ENCODE measurements at regions not wholly inside any gene's neighbourhood (a gene's known extent, or its start where the extent isn't known, plus 50 kb on each side); places are given as distances from the start of the nearest gene placed in this dataset.

DNA sequence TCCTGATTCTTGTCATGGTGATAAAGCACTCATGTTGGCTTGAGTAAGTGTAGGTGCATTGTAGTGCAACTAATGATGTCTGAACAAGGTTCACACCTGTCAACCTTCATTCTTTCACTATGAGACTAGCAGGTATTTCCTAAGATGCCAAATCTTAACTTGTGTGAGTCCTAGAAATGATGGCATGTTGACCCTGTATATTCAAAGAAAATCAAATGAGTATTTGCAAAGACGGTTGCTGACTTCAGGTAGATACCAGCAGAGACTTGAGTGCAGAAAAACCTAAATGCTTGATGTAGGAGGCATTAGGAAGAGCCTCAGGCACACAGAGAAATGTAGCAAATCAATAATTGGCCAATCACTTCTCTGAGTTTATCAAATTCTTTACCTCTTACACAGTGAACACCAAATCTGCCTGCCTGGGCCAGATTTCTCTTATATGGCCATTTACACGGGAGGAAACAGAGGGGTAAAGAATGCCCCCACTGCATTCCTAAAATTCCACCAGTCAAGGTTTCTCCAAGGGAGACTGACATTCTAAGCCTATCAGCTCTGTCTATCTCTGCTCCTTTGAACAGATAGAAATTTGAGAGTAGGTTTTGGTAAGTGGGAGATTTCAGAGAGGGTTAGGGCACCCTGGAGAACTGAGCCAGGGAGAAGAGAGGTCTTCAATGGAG, 488.6 kb upstream of the WWC1 start:
- no peak overlapping the region for H3K4me3 ChIP-seq
- POLR2A ChIA-PET = no interaction called here
- SMC1A ChIA-PET (ENCODE audit: uncharacterized antibody, unreplicated experiment) = interaction anchor here (1.1 kb wide), 1 partner anchor 11 kb away, joined by 3 read pairs; no protein-coding TSS in a partner anchor
- DNase-seq (ENCODE audit: low read depth, low spot score) (no peak), FAIRE-seq (no peak), ATAC-seq (no peak)
- no peak overlapping the region for H2AFZ ChIP-seq (ENCODE audit: control insufficient read depth, low read depth, low read length)
- H3K9me3 ChIP-seq (replicated peaks; ENCODE audit: control insufficient read depth, insufficient read depth, low read length) = no peaks in the 10 kb centered on the region
- WGBS (ENCODE audit: insufficient coverage, insufficient replicate concordance, low lambda C conversion rate, missing lambda C conversion rate) = 0% methylated on average over 2 of the region's 2 CpGs
- RAD21 ChIA-PET (ENCODE audit: unreplicated experiment) = no interaction called here
- H3K27ac ChIP-seq (ENCODE audit: control insufficient read depth, insufficient read depth) = no peak overlapping the region
- H3K36me3 ChIP-seq (ENCODE audit: control insufficient read depth in 2 of 2, insufficient read depth in 2 of 2, low read length in 1 of 2) = no peaks in the 10 kb centered on the region
- CTCF ChIA-PET = interaction anchor here (1.3 kb wide), 1 partner anchor 20 kb away, joined by 3 read pairs; no protein-coding TSS in a partner anchor
- no peaks in the 10 kb centered on the region for H3K79me2 ChIP-seq (ENCODE audit: control insufficient read depth, insufficient read depth, low read length)
- H3K4me2 ChIP-seq (ENCODE audit: control insufficient read depth, insufficient read depth) = no peak overlapping the region
- H3K27me3 ChIP-seq (replicated peaks in 1 of 2; ENCODE audit: control insufficient read depth in 2 of 2, insufficient read depth in 2 of 2, low read length in 1 of 2) = no peaks in the 10 kb centered on the region; a peak in 1 of 4 replicates
- no TSS peak for BruUV-seq (replicated peaks)
- H3K4me1 ChIP-seq (ENCODE audit: control insufficient read depth, insufficient read depth, low read length) = no peaks in the 10 kb centered on the region
- in situ Hi-C loops (cut with MboI) (no loop called here), intact Hi-C loops (cut with micrococcal nuclease; ENCODE audit: unreplicated experiment) (no loop called here)
- H3K9ac ChIP-seq (ENCODE audit: control insufficient read depth, insufficient read depth, low read length) = no peak overlapping the region
- no peaks in the 10 kb centered on the region for H4K20me1 ChIP-seq (ENCODE audit: control insufficient read depth, insufficient read depth)
- TF ChIP-seq ZBED1 (IDR thresholded peaks at IDR 0.05; ENCODE audit: borderline replicate concordance) (no peak), SIX5 (IDR thresholded peaks at IDR 0.05; ENCODE audit: low read depth, low read length, severe bottlenecking) (no peak), CHD4 (IDR thresholded peaks at IDR 0.05) (no peak), IRF4 (IDR thresholded peaks at IDR 0.05; ENCODE audit: low read depth, low read length) (no peak), ZNF622 (IDR thresholded peaks at IDR 0.05) (no peak), RUNX3 (IDR thresholded peaks at IDR 0.05; ENCODE audit: low read length) (no peak), POU2F2 (IDR thresholded peaks at IDR 0.05; ENCODE audit: borderline replicate concordance, low read depth, low read length) (no peak), CREB1 (IDR thresholded peaks at IDR 0.05; ENCODE audit: low read depth) (no peak), RBBP5 (conservative IDR thresholded peaks at IDR 0.05) (no peak), CBFB (IDR thresholded peaks at IDR 0.05; ENCODE audit: low read depth) (no peak), KLF5 (IDR thresholded peaks at IDR 0.05; ENCODE audit: partially characterized antibody) (no peak), FOS (IDR thresholded peaks at IDR 0.05; ENCODE audit: borderline replicate concordance, extremely low read depth, insufficient read length) (no peak)
- TF ChIP-seq, protein P1, sequence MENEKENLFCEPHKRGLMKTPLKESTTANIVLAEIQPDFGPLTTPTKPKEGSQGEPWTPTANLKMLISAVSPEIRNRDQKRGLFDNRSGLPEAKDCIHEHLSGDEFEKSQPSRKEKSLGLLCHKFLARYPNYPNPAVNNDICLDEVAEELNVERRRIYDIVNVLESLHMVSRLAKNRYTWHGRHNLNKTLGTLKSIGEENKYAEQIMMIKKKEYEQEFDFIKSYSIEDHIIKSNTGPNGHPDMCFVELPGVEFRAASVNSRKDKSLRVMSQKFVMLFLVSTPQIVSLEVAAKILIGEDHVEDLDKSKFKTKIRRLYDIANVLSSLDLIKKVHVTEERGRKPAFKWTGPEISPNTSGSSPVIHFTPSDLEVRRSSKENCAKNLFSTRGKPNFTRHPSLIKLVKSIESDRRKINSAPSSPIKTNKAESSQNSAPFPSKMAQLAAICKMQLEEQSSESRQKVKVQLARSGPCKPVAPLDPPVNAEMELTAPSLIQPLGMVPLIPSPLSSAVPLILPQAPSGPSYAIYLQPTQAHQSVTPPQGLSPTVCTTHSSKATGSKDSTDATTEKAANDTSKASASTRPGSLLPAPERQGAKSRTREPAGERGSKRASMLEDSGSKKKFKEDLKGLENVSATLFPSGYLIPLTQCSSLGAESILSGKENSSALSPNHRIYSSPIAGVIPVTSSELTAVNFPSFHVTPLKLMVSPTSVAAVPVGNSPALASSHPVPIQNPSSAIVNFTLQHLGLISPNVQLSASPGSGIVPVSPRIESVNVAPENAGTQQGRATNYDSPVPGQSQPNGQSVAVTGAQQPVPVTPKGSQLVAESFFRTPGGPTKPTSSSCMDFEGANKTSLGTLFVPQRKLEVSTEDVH (IDR thresholded peaks at IDR 0.05; ENCODE audit: low read depth, partially characterized antibody) = no peak
- TF ChIP-seq, protein P2, sequence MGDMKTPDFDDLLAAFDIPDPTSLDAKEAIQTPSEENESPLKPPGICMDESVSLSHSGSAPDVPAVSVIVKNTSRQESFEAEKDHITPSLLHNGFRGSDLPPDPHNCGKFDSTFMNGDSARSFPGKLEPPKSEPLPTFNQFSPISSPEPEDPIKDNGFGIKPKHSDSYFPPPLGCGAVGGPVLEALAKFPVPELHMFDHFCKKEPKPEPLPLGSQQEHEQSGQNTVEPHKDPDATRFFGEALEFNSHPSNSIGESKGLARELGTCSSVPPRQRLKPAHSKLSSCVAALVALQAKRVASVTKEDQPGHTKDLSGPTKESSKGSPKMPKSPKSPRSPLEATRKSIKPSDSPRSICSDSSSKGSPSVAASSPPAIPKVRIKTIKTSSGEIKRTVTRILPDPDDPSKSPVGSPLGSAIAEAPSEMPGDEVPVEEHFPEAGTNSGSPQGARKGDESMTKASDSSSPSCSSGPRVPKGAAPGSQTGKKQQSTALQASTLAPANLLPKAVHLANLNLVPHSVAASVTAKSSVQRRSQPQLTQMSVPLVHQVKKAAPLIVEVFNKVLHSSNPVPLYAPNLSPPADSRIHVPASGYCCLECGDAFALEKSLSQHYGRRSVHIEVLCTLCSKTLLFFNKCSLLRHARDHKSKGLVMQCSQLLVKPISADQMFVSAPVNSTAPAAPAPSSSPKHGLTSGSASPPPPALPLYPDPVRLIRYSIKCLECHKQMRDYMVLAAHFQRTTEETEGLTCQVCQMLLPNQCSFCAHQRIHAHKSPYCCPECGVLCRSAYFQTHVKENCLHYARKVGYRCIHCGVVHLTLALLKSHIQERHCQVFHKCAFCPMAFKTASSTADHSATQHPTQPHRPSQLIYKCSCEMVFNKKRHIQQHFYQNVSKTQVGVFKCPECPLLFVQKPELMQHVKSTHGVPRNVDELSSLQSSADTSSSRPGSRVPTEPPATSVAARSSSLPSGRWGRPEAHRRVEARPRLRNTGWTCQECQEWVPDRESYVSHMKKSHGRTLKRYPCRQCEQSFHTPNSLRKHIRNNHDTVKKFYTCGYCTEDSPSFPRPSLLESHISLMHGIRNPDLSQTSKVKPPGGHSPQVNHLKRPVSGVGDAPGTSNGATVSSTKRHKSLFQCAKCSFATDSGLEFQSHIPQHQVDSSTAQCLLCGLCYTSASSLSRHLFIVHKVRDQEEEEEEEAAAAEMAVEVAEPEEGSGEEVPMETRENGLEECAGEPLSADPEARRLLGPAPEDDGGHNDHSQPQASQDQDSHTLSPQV (IDR thresholded peaks at IDR 0.05) = no peak
- TF ChIP-seq, protein P3, sequence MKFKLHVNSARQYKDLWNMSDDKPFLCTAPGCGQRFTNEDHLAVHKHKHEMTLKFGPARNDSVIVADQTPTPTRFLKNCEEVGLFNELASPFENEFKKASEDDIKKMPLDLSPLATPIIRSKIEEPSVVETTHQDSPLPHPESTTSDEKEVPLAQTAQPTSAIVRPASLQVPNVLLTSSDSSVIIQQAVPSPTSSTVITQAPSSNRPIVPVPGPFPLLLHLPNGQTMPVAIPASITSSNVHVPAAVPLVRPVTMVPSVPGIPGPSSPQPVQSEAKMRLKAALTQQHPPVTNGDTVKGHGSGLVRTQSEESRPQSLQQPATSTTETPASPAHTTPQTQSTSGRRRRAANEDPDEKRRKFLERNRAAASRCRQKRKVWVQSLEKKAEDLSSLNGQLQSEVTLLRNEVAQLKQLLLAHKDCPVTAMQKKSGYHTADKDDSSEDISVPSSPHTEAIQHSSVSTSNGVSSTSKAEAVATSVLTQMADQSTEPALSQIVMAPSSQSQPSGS (IDR thresholded peaks at IDR 0.05; ENCODE audit: low read length) = no peak
- TF ChIP-seq, protein P4, sequence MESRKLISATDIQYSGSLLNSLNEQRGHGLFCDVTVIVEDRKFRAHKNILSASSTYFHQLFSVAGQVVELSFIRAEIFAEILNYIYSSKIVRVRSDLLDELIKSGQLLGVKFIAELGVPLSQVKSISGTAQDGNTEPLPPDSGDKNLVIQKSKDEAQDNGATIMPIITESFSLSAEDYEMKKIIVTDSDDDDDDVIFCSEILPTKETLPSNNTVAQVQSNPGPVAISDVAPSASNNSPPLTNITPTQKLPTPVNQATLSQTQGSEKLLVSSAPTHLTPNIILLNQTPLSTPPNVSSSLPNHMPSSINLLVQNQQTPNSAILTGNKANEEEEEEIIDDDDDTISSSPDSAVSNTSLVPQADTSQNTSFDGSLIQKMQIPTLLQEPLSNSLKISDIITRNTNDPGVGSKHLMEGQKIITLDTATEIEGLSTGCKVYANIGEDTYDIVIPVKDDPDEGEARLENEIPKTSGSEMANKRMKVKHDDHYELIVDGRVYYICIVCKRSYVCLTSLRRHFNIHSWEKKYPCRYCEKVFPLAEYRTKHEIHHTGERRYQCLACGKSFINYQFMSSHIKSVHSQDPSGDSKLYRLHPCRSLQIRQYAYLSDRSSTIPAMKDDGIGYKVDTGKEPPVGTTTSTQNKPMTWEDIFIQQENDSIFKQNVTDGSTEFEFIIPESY (IDR thresholded peaks at IDR 0.05) = no peak

All from GM12878 (cell line).